DND-41 (cell line): ENCODE measurements at regions not wholly inside any gene's neighbourhood (a gene's known extent, or its start where the extent isn't known, plus 50 kb on each side); places are given as distances from the start of the nearest gene placed in this dataset.

Experiments
- EZH2 ChIP-seq: IDR thresholded peaks from 3 replicates; pipeline ENCODE4 v1.6.1; 2012; ENCODE audit warnings: borderline replicate concordance, low read depth, mild to moderate bottlenecking, moderate library complexity, low read length, inconsistent platforms; ENCODE audit not compliant: severe bottlenecking
- TF ChIP-seq, protein P1 (sequence below): IDR thresholded peaks from 2 replicates; pipeline ENCODE4 v1.5.1; 2012; ENCODE audit warnings: borderline replicate concordance, low read length, moderate library complexity, mild to moderate bottlenecking; ENCODE audit not compliant: poor library complexity, severe bottlenecking; ENCODE audit errors: extremely low read depth

GRCh38 chr10:111837086-111837485 is 346.5 kb downstream of the GPAM start:
- TF ChIP-seq, protein P1, sequence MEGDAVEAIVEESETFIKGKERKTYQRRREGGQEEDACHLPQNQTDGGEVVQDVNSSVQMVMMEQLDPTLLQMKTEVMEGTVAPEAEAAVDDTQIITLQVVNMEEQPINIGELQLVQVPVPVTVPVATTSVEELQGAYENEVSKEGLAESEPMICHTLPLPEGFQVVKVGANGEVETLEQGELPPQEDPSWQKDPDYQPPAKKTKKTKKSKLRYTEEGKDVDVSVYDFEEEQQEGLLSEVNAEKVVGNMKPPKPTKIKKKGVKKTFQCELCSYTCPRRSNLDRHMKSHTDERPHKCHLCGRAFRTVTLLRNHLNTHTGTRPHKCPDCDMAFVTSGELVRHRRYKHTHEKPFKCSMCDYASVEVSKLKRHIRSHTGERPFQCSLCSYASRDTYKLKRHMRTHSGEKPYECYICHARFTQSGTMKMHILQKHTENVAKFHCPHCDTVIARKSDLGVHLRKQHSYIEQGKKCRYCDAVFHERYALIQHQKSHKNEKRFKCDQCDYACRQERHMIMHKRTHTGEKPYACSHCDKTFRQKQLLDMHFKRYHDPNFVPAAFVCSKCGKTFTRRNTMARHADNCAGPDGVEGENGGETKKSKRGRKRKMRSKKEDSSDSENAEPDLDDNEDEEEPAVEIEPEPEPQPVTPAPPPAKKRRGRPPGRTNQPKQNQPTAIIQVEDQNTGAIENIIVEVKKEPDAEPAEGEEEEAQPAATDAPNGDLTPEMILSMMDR = no peak
- no peak for TF ChIP-seq EZH2
